SKM-1 treated with dmso at 0.1 percent for 144 hours (cell line): ENCODE measurements at regions not wholly inside any gene's neighbourhood (a gene's known extent, or its start where the extent isn't known, plus 50 kb on each side); places are given as distances from the start of the nearest gene placed in this dataset.
"Not testable (repeated sequence)": the region's sequence is repeated elsewhere in the genome, so short reads cannot be mapped to it uniquely, and the experiment has no call there.

ENCODE experiments used
- DNase-seq: peaks from one replicate; lab custom pipeline; 2025; ENCODE audit not compliant: unreplicated experiment; lab: John Stamatoyannopoulos, UW

GRCh38 chr11:98207086-98207485, 813.7 kb upstream of the CNTN5 start:
- no peak for DNase-seq

GRCh38 chr11:98227278-98227677, 793.5 kb upstream of the CNTN5 start:
- DNase-seq: no peak

- DNase-seq: no peak
These were observed 790.1 kb upstream of the CNTN5 start for GRCh38 chr11:98230678-98231077.

DNA sequence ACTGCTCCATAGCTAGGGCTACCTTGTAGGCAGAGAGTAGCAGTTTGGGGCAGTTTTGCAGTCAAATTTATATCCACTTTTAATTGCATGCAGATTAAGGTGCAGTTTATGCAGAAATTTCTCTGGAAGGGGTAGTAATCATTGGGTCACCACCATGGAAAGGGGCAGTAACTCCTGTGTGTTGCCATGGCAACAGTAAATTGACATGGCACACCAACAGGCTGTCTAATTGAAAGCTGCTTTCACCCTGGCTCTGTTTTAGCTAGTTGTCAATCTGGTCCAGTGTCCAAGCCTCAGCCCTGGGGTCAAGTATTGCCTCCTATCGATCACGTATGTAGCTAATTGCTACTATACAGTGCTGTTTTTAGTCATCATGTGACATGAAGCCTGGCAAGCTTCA, 786.1 kb upstream of the CNTN5 start:
- DNase-seq: no peak

- DNase-seq: no peak
These were observed 776.9 kb upstream of the CNTN5 start for GRCh38 chr11:98243897-98244296.

- DNase-seq: no peak
These were observed 759.8 kb upstream of the CNTN5 start for GRCh38 chr11:98260983-98261382.

- DNase-seq: no peak
These were observed 743.4 kb upstream of the CNTN5 start for GRCh38 chr11:98277251-98277912.

DNA sequence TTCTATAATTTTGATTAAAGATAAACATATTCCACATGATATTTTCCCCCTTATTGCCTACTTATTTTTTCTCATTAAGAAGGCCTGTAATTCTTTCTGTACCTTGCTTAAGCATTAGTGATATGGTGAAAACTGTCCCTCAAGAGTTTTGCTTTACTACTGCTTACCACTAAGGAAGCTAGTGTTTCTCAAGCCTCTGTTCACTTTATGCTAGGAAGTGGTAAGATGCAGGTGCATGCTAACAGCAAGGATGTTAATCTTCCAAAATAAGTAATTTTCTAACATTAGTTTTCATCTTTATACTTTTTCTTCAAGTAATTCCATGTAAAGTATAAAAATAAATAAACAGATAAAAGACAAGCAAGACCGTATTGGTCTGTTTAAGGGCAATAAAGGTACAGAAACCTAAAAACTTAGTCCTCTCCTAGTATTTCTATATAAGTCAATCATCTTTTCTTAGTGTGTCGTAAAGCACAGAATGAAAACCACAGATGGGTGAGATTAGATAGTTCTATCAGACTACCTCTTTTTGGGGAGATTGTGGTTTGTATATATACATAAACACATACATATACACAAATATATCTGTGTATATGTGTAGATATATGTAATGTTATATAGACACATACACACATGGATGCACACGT, 731.0 kb upstream of the CNTN5 start:
- no peak for DNase-seq

DNA sequence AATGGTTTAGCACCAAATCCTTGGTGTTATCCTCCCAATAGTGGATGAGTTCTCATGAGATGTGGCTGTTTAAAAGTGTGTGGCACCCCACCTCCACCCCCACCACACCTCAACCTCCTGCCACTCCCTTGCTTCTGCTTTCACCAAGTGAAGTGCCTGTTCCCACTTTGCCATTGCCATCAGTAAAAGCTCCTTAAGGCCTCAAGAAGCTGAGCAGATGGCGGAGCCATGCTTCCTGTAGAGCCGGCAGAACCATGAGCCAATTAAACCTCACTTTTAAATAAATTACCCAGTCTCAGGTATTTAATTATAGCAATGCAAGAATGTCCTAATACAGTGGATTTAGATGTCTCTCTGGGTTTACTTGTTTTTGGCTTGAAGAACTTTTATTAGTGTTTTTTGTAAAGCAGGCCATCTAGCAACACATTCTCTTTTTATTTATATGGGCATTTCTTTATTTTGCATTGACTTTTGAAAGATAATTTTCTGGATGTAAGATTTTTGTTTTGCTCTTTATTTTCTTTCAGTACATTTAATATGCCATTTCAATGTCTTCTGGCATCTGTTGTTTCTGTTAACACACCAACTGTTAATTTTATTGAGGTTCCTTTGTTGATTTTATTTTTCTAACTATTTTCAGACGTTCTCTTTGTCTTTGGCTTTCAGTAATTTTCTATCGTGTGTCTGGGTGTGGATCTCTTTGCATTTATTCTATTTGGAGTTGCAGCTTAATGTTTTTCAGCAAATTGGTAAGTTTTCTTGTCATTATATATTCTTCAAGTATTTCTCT, 724.5 kb upstream of the CNTN5 start:
- DNase-seq: no peak

- DNase-seq: no peak
These were observed 720.0 kb upstream of the CNTN5 start for GRCh38 chr11:98300719-98301118.

DNA sequence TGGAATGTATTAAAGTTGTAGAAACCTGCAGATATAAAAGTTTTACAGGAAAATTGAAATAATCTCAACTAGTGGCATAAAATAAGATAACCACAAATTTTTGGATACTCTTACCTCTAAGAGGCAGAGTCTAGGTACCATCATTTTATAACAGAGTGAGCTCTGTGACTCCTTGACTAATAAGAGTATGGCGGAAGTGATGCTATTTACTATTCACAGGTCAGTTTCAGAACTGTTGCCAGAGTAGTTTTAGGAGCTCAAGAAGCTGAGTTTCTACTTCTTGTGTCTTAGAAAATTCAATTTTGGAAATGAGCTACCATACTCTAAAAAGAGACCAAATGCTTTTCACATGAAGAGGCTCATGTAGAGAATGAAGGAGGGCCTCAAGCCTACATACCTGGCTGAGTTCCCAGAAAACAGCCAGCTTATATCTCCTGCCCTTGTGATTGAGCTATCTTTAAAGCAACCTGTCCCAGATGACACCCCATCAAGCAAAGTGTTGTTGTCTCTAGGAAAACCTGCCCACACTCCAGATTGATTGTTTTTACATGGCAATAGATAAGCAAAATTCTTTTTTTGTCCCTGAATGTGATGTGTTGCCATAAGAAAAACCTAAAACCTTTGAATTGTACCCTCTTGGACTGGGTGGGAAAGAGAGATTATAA, 712.8 kb upstream of the CNTN5 start:
- DNase-seq: no peak

- not testable (repeated sequence) for DNase-seq
These were observed 690.4 kb upstream of the CNTN5 start for GRCh38 chr11:98330306-98330705.

GRCh38 chr11:98358551-98358950, 662.2 kb upstream of the CNTN5 start:
- DNase-seq: no peak

- no peak for DNase-seq
These were observed 655.6 kb upstream of the CNTN5 start for GRCh38 chr11:98365190-98365589.

- DNase-seq: no peak
These were observed 654.8 kb upstream of the CNTN5 start for GRCh38 chr11:98365941-98366340.

- no peak for DNase-seq
These were observed 630.4 kb upstream of the CNTN5 start for GRCh38 chr11:98390391-98390790.

DNA sequence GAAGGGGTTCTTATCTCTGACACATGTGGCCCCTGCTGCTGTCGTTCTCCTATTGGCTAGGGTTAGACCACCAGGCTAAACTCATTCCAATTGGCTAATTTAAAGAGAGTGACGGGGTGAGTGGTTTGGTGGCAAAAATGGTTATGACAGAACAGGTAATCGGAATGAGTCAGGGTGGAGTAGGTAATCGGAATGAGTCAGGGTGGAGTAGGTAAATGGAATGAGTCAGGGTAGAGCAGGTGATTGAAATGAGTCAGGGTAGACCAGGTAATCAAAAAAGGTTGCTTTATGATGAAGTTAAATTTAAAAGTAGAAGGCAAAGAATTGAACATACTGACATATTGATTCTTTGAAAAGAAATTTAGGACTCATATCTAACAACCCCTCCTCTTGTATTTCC, 626.2 kb upstream of the CNTN5 start:
- DNase-seq: not testable (repeated sequence)

- no peak for DNase-seq
These were observed 622.2 kb upstream of the CNTN5 start for GRCh38 chr11:98398508-98398907.

GRCh38 chr11:98409069-98409468, 611.7 kb upstream of the CNTN5 start:
- no peak for DNase-seq

DNA sequence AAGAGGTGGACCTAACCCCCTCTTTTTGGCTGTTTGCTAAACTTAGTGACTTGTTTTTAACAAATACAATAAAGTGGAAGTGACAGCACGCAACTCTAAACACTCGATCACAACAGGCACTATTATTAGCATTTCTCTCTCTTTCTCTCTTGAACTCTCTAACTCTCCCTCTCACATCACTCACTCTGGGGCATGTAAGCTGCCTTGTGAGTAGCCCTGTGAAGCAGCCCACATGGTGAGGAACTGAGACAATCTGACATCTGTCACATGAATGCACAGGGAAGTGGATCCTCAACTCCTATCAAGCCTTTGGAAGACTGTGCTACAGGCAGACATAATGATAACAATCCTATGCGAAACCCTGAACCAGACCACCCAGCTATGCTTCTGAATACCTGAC, 609.0 kb upstream of the CNTN5 start:
- DNase-seq: no peak

DNA sequence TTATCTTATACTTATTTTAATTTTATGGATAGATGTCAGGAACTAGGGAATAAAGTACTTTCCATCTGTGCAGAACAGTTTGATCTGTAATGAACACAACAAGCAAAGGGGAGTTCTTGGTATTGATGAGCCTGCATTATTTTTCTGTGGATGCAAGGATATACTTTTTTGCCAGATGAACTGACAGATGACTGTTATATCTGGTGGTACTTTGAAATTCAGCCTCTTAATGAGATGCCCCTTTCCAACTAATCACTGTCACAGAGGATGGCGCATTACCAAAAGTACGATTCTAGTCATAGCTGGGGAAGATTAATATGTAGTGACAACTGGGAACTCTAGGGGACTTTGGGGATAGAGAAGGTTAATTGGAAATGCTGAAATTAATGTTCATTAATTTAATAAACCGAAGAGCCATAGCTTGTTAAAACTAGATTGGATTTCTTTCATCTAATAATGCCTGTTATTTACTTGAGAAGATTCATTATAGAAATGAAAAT, 603.4 kb upstream of the CNTN5 start:
- no peak for DNase-seq
